ENCODE measurements at regions not wholly inside any gene's neighbourhood (a gene's known extent, or its start where the extent isn't known, plus 50 kb on each side); places are given as distances from the start of the nearest gene placed in this dataset.

- ATAC-seq (no peak), DNase-seq (ENCODE audit: low spot score) (no peak), FAIRE-seq (no peak)
- no peaks in the 10 kb centered on the region for H3K79me2 ChIP-seq (ENCODE audit: insufficient read depth, low read length)
- no TSS peak for BruUV-seq (replicated peaks)
- intact Hi-C loops (cut with micrococcal nuclease; ENCODE audit: unreplicated experiment) (no loop called here), in situ Hi-C loops (cut with HindIII; ENCODE audit: extremely low pct_ligation_motif_present, low pct_unique_long_range_greater_than_20kb) (no loop called here)
- no peak overlapping the region for H3K27ac ChIP-seq (ENCODE audit: extremely low read length, insufficient read depth, low read length)
- H3K36me3 ChIP-seq (replicated peaks in 1 of 2; ENCODE audit: control insufficient read depth in 1 of 2, insufficient read depth in 2 of 2, low read length in 2 of 2): no peaks in the 10 kb centered on the region
- H3K27me3 ChIP-seq (ENCODE audit: control insufficient read depth in 1 of 2, insufficient read depth in 2 of 2, low read length in 2 of 2): no peaks in the 10 kb centered on the region
- H3K4me2 ChIP-seq (ENCODE audit: low read depth, low read length): no peak overlapping the region
- ChIA-PET CTCF (ENCODE audit: low intra/inter-chr PET ratio, low total read pairs) (no interaction called here), POLR2A (no interaction called here)
- H3K4me1 ChIP-seq (ENCODE audit: insufficient read depth, low read length): no peaks in the 10 kb centered on the region
- H4K20me1 ChIP-seq (ENCODE audit: insufficient read depth, low read length): no peaks in the 10 kb centered on the region
- H2AFZ ChIP-seq (ENCODE audit: low read length): no peak overlapping the region
- H3K9me3 ChIP-seq (ENCODE audit: low read length): no peaks in the 10 kb centered on the region
- H3K4me3 ChIP-seq (replicated peaks in 1 of 3; ENCODE audit: insufficient read depth in 1 of 3, low read depth in 2 of 3, low read length in 3 of 3): no peak overlapping the region
- TF ChIP-seq, protein P1, sequence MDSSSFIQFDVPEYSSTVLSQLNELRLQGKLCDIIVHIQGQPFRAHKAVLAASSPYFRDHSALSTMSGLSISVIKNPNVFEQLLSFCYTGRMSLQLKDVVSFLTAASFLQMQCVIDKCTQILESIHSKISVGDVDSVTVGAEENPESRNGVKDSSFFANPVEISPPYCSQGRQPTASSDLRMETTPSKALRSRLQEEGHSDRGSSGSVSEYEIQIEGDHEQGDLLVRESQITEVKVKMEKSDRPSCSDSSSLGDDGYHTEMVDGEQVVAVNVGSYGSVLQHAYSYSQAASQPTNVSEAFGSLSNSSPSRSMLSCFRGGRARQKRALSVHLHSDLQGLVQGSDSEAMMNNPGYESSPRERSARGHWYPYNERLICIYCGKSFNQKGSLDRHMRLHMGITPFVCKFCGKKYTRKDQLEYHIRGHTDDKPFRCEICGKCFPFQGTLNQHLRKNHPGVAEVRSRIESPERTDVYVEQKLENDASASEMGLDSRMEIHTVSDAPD (CRISPR knock-in tag; IDR thresholded peaks at IDR 0.05): no peak
- TF ChIP-seq, protein P2, sequence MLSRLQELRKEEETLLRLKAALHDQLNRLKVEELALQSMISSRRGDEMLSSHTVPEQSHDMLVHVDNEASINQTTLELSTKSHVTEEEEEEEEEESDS (CRISPR knock-in tag; IDR thresholded peaks at IDR 0.05; ENCODE audit: borderline replicate concordance): no peak
- no peak for TF ChIP-seq ZNF460 (CRISPR knock-in tag; IDR thresholded peaks at IDR 0.05; ENCODE audit: borderline replicate concordance)
- no peak for TF ChIP-seq ZNF598 (CRISPR knock-in tag; IDR thresholded peaks at IDR 0.05; ENCODE audit: borderline replicate concordance)
- TF ChIP-seq CREM (IDR thresholded peaks at IDR 0.05): no peak
- no peak for TF ChIP-seq CREM (CRISPR knock-in tag; IDR thresholded peaks at IDR 0.05)
- TF ChIP-seq, protein P3, sequence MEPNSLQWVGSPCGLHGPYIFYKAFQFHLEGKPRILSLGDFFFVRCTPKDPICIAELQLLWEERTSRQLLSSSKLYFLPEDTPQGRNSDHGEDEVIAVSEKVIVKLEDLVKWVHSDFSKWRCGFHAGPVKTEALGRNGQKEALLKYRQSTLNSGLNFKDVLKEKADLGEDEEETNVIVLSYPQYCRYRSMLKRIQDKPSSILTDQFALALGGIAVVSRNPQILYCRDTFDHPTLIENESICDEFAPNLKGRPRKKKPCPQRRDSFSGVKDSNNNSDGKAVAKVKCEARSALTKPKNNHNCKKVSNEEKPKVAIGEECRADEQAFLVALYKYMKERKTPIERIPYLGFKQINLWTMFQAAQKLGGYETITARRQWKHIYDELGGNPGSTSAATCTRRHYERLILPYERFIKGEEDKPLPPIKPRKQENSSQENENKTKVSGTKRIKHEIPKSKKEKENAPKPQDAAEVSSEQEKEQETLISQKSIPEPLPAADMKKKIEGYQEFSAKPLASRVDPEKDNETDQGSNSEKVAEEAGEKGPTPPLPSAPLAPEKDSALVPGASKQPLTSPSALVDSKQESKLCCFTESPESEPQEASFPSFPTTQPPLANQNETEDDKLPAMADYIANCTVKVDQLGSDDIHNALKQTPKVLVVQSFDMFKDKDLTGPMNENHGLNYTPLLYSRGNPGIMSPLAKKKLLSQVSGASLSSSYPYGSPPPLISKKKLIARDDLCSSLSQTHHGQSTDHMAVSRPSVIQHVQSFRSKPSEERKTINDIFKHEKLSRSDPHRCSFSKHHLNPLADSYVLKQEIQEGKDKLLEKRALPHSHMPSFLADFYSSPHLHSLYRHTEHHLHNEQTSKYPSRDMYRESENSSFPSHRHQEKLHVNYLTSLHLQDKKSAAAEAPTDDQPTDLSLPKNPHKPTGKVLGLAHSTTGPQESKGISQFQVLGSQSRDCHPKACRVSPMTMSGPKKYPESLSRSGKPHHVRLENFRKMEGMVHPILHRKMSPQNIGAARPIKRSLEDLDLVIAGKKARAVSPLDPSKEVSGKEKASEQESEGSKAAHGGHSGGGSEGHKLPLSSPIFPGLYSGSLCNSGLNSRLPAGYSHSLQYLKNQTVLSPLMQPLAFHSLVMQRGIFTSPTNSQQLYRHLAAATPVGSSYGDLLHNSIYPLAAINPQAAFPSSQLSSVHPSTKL (CRISPR knock-in tag; IDR thresholded peaks at IDR 0.05): no peak
- no peak for TF ChIP-seq ZNF569 (CRISPR knock-in tag; IDR thresholded peaks at IDR 0.05; ENCODE audit: borderline replicate concordance)
- no peak for TF ChIP-seq TP53 (CRISPR knock-in tag; conservative IDR thresholded peaks at IDR 0.05)
- H3K9ac ChIP-seq (ENCODE audit: insufficient read depth, low read depth, low read length): no peak overlapping the region
- WGBS (ENCODE audit: low lambda C conversion rate): 0% methylated on average over 1 of the region's 1 CpG
Measured at GRCh38 chr4:166680796-166681195, 553.5 kb downstream of the SPOCK3 start.
